DND-41 (cell line): ENCODE measurements at regions not wholly inside any gene's neighbourhood (a gene's known extent, or its start where the extent isn't known, plus 50 kb on each side); places are given as distances from the start of the nearest gene placed in this dataset.

ENCODE experiments used
- EZH2 ChIP-seq: IDR thresholded peaks from 3 replicates; pipeline ENCODE4 v1.6.1; 2012; ENCODE audit warnings: borderline replicate concordance, low read depth, mild to moderate bottlenecking, moderate library complexity, low read length, inconsistent platforms; ENCODE audit not compliant: severe bottlenecking
- TF ChIP-seq, protein P1 (sequence below): IDR thresholded peaks from 2 replicates; pipeline ENCODE4 v1.5.1; 2012; ENCODE audit warnings: borderline replicate concordance, low read length, moderate library complexity, mild to moderate bottlenecking; ENCODE audit not compliant: poor library complexity, severe bottlenecking; ENCODE audit errors: extremely low read depth

DNA sequence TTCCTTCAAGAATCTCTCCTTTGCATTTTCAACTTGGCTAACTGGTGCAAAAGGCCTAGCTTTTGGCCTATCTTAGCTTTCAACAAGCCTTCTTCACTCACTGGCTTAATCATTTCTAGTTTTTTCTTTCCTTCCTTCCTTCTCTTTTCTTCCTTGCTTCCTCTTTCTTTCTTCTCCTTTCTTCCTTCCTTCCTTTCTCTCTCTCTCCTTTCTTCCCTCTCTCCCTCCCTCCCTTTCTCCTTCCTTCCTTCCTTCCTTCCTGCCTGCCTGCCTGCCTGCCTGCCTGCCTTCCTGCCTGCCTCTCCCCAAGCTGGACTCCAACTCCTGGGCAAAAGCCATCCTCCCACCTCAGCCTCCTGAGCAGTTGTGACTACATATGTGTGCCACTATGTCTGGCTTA lies 176.2 kb upstream of the APCDD1 start:
- TF ChIP-seq, protein P1, sequence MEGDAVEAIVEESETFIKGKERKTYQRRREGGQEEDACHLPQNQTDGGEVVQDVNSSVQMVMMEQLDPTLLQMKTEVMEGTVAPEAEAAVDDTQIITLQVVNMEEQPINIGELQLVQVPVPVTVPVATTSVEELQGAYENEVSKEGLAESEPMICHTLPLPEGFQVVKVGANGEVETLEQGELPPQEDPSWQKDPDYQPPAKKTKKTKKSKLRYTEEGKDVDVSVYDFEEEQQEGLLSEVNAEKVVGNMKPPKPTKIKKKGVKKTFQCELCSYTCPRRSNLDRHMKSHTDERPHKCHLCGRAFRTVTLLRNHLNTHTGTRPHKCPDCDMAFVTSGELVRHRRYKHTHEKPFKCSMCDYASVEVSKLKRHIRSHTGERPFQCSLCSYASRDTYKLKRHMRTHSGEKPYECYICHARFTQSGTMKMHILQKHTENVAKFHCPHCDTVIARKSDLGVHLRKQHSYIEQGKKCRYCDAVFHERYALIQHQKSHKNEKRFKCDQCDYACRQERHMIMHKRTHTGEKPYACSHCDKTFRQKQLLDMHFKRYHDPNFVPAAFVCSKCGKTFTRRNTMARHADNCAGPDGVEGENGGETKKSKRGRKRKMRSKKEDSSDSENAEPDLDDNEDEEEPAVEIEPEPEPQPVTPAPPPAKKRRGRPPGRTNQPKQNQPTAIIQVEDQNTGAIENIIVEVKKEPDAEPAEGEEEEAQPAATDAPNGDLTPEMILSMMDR: no peak
- no peak for TF ChIP-seq EZH2
